ENCODE measurements at regions not wholly inside any gene's neighbourhood (a gene's known extent, or its start where the extent isn't known, plus 50 kb on each side); places are given as distances from the start of the nearest gene placed in this dataset.

DNA sequence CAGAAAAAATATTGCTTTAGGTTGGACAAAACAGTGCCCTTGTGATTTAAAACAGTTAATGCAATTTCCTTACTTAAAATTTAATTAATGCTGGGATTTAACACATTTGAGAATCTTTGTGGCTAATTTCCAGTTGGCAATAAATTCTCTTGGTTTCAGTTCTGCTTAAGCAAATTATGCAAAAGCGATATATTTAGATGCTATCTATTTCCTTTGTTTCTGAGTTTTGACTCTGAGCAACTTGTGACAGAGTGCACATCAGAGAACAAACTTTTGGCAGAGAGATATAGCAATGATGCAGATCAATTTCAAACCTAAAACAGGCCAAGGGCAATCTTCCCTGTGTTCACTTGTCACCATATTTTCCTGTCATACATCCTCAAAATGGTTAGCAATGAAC is 933.6 kb upstream of the ZWINT start:
- no peak for DNase-seq

- no peak for DNase-seq
These were observed 927.7 kb upstream of the ZWINT start for GRCh38 chr10:57288754-57289153.

- no peak for DNase-seq
These were observed 901.8 kb upstream of the ZWINT start for GRCh38 chr10:57262892-57263291.

DNA sequence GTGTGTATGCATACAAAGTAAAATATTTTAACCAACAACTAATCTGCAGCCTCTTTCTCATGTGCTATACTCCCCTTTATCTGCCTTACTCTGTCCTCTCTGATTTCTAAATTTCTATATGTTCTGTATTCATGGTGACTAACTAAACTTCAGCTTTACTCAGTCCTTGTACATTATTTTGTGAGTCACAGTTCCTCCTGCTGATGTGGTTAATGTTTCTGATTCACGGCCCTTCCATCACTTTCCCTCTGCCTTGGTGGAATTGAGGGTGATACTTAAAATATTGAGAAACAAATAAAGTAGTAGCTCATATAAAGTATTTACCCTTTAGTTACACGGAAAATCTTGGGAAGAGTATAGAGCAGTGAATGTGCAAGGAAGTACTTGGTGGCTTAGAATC is 899.1 kb upstream of the ZWINT start:
- no peak for DNase-seq

DNA sequence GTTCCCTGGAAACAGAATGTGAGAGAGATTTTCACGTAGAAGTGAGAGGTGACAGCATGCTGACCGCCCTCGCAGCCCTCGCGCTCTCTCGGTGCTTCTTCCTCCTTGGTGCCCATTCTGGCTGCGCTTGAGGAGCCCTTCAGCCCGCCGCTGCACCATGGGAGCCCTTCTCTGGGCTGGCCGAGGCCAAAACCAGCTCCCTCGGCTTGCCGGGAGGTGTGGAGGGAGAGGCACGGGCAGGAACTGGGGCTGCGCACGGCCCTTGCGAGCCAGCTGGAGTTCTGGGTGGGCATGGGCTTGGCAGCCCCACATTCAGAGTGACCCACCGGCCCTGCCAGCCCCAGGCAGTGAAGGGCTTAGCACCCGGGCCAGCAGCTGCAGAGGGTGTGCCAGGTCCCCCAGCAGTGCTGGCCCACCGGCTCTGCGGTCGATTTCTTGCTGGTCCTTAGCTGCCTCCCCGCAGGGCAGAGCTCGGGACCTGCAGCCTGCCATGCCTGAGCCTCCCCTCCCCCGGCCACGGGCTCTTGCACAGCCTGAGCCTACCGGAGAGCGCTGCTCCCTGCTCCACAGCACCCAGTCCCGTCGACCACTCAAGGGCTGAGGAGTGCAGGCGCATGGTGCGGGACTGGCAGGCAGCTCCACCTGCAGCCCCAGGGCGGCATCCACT is 888.7 kb upstream of the ZWINT start:
- DNase-seq = no peak

- no peak for DNase-seq
These were observed 886.2 kb upstream of the ZWINT start for GRCh38 chr10:57247271-57247670.

- no peak for DNase-seq
These were observed 864.9 kb upstream of the ZWINT start for GRCh38 chr10:57225920-57226319.

DNA sequence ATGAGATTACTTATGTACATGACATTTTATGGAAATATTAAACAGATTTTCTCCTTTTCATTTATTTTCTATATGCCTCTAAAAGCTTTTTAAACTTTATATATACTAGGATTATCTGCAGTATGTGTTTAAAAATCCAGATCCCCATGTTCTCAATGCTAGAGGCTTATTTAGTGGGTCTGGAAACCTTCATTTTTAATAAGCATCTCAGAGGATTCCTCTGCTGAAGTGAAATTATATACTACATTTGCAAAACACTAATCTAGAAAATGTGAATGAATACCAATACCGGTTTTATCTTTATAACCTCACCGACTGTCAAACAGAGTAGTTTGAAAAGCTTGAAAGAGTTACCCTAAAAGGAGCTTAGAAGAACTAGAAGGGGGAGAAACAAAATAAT is 863.8 kb upstream of the ZWINT start:
- DNase-seq = no peak

- DNase-seq = no peak
These were observed 861.5 kb upstream of the ZWINT start for GRCh38 chr10:57222603-57223002.

- DNase-seq = no peak
These were observed 861.1 kb upstream of the ZWINT start for GRCh38 chr10:57222129-57222528.

DNA sequence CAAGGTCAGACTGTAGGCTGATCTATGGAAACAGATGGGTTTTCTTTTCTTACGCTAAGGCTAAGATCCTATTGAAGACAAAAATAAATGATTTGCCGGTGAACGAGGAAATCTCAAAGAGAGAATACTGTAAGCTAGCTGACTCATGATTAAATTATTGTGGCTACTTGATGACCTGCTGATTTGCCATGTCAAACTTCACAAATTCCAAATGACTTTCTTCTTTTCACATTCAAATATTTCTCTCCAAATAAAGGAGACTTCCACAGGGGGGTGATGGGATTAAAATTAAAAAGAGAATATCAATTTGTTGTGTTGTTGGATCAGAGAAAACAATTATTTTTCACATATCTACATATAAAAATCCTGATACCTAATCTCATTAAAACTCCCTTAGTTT is 860.6 kb upstream of the ZWINT start:
- DNase-seq = no peak

- no peak for DNase-seq
These were observed 857.3 kb upstream of the ZWINT start for GRCh38 chr10:57218382-57218781.

DNA sequence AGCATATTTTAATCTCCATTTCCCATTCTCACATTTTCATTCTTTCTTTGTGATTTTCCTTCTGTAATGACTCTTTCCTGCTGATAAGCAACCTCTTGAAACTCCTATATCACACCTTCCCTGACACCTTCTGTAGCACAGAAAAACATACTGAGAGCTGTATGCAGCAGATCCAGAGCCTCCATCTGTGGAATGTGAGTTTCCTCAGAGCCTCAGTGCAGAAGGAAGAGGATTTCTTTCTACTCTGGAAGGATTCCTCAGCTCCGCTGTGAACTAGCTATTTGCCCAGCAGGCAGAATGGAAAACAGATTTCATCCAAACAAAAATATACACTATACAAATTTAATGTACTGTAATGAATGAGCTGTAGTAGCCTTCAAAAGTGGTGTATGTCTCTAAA is 841.3 kb upstream of the ZWINT start:
- no peak for DNase-seq

DNA sequence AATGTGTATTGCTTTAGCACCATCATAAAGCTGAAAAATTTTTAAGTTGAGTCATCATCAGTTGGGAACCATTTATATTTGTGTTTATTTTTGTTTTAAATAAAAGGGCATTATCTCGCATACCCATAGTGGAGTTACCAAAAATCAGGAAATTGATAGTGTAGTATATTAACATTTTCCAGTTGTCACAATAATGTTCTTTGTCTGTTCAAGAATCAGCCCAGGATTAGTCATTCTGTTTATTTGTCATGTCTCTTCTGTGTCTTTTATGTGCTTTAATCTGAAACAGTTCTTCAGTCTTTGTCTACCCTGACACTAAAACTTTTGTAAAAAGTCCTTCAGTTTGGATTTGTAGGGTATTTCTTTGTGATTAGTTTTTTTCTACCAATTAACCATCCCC is 827.8 kb upstream of the ZWINT start:
- no peak for DNase-seq

DNA sequence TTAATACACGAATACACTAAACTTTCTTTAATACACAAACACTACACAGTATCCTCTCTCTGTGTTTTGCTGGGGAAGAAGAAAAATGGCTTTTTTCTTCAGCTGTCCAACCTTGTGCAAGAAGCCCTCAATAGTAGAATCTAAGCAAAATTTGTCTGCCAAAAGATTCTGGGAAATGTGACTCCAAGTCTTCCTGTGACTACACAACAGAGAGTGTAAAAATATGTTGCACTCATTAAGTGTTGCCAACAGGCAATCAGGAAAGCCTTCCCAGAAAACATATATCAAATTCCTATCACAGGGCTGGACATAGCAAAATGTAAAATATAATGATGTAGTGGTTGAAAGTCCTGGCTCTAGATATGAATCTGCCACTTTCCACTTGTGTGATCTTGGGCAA is 825.1 kb upstream of the ZWINT start:
- DNase-seq = no peak

DNA sequence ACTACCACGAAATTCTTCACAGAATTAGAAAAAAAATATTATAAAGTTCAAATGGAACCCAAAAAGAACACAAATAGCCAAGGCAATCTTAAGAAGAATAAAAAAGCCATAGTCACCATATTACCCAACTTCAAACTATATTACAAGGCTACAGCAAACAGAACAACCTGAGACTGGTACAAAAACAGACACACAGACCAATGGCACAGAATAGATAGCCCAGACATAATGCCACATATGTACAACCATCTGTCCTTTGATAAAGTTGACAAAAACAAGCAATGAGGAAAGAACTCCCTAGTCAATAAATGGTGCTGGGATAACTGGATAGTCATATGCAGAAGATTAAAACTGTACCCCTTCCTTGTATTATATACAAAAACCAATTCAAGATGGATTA is 808.5 kb upstream of the ZWINT start:
- no peak for DNase-seq

- no peak for DNase-seq
These were observed 807.7 kb upstream of the ZWINT start for GRCh38 chr10:57168611-57169240.

DNA sequence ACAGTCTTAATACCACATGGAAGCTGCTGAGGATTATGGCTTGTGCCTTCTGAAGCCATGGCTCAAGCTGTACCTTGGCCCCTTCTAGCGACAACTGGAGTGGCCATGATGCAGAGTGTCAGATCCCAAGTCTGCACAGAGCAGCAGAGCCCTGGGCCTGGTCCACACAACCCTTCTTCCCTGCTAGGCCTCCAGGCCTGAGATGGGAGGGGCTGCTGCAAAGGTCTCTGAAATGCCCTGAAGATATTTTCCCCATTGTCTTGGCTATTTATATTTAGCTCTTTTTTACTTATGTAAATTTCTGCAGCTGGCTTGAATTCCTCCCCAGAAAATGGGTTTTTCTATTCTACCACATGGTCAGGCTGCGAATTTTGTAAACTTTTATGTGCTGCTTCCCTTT is 804.6 kb upstream of the ZWINT start:
- no peak for DNase-seq

GRCh38 chr10:57162231-57162630 is 801.2 kb upstream of the ZWINT start:
- DNase-seq = no peak

DNA sequence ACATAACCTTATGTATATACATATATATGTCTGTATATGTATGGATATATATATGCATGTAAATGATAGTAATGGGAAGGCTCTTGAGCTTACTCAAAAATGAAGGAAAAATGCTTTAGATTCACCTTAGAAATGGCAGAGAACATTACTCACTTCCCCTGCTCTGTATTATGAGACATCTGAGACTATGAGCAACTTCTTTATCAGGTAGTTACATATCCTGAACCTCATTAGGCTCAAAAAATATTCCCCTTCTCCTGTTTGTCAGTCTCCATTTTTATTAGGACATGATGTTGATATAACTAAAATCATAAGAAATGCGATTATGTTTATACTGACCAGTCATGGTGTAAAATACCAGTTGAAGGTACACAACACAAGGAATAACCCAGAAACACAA is 800.1 kb upstream of the ZWINT start:
- DNase-seq = no peak

GRCh38 chr10:57145548-57145947 is 784.5 kb upstream of the ZWINT start:
- no peak for DNase-seq

DNA sequence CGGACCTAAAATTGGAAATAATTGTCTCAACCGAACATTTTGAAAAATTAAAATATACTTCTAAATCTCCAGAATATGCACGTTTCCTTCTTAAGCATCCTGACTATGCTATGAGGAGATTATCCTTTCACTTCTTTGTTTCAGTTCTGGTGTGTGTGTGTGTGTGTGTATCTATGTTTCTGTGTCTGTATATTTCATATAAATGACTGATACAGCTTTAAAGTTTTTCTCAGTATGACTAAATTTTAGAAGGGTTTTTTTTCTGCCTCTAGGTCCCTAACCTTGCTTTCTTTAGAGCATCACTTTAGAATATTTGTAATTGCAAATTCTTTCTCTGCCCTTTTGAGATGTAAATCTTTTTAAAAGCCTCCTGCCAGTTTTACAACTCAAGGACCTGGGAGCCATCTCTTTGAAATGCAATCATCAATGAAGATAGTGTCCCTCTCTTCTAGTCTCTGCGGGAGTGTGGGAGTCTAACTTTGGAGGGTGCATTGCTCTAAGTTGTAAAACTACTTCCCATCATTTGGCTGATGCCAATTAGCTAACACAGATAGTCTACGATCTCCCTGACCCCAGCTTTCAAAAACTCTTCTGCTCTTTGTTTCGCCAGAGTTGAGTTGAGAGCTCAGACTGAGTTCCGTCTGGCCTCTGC is 782.0 kb upstream of the ZWINT start:
- DNase-seq = no peak

- no peak for DNase-seq
These were observed 780.6 kb upstream of the ZWINT start for GRCh38 chr10:57141708-57142107.

GRCh38 chr10:57119684-57120083 is 758.6 kb upstream of the ZWINT start:
- DNase-seq = no peak

DNA sequence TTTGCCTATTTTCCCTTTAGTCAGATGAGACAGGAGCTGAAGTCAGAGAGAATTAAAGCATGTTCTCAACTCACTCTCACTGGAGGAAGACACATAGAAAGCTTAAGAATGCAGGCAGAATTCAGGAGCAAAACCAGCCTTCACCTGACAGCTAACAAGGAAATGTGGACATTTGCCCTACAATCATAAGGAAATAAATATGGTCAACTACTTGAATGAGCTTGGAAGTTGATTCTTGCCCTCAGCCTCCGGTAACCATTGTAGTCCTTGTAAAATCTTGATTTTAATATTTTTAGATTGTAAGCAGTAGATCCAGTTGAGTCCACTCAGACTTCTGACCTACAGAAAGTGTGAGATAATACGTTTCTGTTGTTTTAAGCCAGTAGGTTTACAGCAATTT is 752.5 kb upstream of the ZWINT start:
- DNase-seq = no peak
